ENCODE measurements at regions not wholly inside any gene's neighbourhood (a gene's known extent, or its start where the extent isn't known, plus 50 kb on each side); places are given as distances from the start of the nearest gene placed in this dataset.

DNA sequence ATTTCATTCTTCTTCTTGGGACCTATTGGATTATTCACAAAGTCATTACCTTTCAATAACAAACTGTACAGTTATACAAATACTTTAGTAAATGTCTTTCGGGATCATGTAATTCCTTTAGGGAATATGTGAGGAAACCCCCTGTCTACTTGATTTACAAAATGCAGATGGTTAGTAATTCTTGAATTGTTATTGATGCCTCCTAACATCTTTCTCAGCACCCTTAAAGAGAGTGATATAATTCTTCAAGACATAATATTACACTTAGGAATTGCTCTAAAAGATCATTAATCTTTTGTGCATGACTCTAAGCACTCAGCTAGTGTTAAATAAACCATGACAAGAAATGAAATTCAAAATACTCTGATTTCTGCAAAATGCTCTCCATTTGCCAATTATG is 988.1 kb upstream of the HS3ST1 start:
- TF ChIP-seq FOS (IDR thresholded peaks at IDR 0.05; ENCODE audit: low read depth, low read length) (no peak), CTCF (conservative IDR thresholded peaks at IDR 0.05; ENCODE audit: low read depth, low read length) (no peak)
